GM21526 (cell line): ENCODE measurements at regions not wholly inside any gene's neighbourhood (a gene's known extent, or its start where the extent isn't known, plus 50 kb on each side); places are given as distances from the start of the nearest gene placed in this dataset.

ENCODE experiments used
- ATAC-seq: cut with Tn5 transposase; IDR thresholded peaks from one replicate; pipeline ENCODE4 v1.9.1; 2021; ENCODE audit warnings: moderate library complexity; ENCODE audit not compliant: unreplicated experiment, low FRiP score

GRCh38 chr1:95954585-95954984, 720.6 kb downstream of the RWDD3 start:
- ATAC-seq = no peak

DNA sequence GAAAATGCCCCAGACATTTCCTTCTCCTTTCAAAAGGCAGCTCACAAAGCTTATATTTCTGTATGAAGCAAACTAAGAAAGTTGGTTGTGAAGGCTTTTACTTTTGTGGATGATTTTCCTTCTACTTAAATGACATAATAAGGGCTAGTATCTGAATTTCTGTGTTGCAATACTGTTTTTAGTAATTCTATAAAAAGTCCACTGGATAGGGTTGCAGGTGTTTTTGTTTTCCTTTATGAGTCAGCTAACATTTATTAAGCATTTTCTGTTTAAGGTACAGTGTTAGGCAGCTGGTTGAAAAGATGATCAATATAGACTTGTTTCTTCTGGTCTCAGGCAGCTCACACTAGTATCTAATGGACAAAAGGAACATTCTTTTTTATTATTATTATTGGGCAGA, 722.2 kb downstream of the RWDD3 start:
- ATAC-seq = no peak

- no peak for ATAC-seq
Observed at GRCh38 chr1:95957748-95958147, 723.7 kb downstream of the RWDD3 start.

DNA sequence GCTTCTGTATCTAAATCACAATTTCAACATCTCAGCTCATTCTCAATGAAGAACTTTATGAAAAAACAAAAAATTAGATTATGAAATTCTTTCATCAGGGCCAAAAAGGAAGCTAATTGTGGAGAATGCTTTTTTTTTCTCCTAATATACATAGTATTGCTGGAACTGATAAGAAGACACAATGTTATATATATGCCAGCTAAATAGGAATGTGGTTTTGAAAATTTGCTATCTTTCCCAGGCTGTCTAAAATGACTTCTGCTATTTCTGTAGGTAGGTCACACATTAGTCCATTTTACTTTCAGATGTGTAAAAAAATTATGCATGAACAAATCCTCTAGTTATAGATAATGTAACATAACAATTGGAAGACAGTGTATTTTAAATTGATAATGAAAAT, 732.9 kb downstream of the RWDD3 start:
- ATAC-seq = no peak

DNA sequence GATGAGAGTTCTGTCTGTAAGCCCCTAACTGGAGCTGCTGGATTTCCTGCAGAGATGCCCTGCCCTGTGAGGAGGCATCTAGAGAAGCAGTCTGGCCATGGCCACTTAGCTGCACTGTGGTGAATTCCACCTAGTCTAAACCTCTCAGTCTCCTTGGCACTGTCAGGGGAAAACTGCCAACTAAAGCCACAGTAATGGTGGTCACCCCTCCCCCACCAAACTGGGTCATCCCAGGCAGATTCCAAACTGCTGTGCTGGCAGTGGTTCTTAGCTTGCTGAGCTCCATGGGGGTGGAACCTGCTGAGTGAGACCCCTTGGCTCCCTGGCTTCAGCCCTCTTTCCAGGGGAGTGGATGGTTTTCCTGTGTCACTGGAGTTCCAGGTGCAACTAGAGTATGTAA, 740.6 kb downstream of the RWDD3 start:
- no peak for ATAC-seq

DNA sequence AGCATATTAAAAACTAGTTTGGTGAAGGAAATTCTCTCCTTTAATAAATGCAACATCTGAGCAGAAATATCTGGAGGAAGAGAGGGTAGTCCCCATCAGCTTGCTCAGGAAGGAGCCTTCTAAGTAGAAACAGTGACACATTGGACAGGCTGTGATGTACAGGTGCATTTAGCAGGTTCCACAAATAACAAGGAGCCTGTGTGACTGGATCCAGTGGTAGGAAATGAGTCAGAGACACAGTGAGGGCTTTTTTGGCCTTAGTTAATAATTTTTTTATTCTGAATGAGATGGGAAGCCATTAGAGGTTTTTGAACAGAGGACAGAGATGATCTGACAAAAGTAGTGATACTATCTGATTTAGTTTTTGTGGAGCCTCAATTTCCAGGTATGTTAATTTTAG, 738.9 kb upstream of the PTBP2 start:
- no peak for ATAC-seq

GRCh38 chr1:95983831-95984230, 737.8 kb upstream of the PTBP2 start:
- no peak for ATAC-seq

DNA sequence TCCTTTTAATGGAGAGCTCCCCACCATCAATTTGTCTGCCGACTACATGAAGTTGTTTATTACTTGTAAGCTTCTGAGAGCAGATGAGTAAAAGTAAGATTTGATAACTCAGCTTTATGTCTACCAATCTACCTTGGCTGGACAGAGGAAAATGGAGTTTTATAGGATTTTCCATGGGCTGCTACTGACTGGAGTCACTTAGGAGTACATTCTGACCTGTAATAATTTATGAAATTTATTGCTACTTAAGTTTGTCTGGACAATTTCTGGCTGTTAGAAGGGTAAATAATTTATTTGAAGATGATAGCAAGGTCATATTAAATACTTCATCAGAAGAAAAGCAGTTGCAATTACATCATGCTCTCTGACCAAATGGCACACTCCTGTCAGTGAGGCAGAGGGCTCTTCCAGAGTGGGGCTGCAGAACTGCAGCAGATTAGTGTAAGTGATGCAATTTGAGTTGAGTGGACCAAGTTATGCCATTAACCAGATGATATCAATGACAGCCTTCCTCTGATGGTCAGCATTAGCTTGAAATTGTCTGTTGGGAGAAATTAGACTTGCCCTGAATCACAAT, 736.7 kb upstream of the PTBP2 start:
- ATAC-seq = no peak

DNA sequence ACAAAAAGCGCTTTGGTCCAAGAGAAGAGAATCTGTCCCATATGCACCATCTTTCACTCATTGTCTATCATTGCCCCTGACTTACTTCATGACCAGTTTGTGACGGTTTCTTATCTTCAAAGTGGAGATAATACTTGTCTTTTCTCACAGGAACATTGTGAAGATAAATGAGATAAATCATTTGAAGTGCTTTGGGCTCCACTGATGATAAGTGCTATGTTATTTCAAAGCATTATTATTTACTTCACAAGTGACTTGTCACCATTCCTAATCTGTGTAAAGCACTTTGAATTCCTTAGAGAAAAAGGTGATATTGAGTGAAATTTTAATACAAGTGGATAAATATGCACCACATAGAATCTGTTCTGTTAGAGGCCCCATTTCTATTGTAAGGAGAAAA, 731.6 kb upstream of the PTBP2 start:
- ATAC-seq = no peak

DNA sequence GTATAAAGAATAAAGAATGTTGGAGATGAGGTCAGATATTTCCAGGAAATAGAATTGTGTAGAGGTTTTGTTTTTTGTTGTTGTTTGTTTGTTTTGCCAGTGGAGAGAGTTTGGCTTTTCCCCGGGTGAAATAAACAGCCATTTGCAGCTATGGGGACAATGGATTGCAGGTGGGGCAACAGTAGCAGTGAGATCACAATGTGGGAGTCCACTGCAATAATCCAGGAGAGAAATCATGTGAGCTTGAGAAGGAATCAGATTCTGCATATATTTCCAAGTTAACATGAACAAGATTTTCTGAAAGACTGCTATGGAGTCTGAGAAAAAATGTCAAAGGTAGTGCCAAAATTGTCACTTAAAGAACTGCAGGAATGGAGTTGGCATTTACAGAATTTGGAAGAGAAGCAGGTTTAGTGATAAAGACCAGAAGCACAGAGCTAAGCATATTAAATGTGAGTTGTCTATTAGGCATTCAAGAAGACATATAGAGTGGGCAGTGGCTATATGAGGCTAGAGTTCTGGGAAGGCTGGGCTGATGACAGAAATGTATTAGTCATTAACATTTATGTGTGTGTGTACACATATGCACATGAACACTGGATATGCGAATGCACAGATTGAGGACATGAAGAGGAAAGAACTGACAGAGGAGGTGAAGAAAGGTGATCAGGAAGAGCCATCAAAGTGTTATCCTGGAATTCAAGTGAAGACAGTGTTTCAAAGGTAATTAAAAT, 729.6 kb upstream of the PTBP2 start:
- no peak for ATAC-seq

GRCh38 chr1:95994643-95995042, 726.9 kb upstream of the PTBP2 start:
- no peak for ATAC-seq

GRCh38 chr1:96002201-96002600, 719.4 kb upstream of the PTBP2 start:
- ATAC-seq = no peak

- no peak for ATAC-seq
Observed at GRCh38 chr1:96002969-96003964, 718.3 kb upstream of the PTBP2 start.

DNA sequence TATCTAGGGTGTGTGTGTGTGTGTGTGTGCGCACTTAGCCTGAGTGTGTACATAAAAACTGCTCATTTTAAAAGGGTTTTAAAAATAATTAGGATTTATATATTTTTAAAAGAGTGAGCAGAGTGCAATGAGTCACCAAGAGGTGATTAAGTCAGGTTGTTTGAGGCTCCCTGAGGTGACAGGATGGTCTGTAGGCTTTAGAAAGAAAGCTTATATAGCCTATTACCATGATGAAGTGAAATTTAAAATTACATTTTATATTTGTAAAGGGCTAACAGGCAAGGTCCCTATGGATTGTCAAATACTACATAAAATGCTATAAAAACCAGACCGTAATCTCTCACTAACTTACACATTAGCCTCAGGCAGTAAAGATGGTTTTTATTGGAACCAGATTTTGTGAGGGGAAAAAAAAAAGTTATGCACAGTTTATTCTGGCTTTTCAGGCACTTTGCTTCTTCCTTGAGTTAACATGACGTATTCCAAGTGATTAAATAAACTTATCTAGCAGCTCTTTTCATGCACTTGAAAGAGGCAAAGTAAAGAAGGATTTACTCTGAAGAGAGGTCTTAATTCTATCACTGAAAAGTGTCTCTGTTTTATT, 711.7 kb upstream of the PTBP2 start:
- ATAC-seq = no peak

GRCh38 chr1:96011606-96012005, 710.0 kb upstream of the PTBP2 start:
- no peak for ATAC-seq

DNA sequence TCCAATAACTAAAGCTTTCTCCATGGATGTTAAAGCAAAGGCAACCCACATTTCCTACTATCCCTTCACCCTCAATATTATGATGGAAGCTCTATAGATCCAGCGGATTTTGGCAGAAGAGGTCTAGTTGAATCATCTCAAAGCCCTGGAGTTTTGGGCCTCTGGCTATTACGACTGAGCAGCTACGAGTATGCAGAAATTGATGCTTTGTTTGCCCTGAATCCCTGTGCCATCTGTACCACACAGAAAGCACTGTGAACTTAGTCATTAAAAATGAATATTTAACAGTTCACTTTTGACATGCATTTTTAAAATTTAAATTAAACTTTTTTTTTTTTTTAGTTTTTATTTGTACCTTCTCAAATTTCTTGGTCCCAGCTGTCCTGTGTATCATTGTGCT, 705.4 kb upstream of the PTBP2 start:
- ATAC-seq = no peak

DNA sequence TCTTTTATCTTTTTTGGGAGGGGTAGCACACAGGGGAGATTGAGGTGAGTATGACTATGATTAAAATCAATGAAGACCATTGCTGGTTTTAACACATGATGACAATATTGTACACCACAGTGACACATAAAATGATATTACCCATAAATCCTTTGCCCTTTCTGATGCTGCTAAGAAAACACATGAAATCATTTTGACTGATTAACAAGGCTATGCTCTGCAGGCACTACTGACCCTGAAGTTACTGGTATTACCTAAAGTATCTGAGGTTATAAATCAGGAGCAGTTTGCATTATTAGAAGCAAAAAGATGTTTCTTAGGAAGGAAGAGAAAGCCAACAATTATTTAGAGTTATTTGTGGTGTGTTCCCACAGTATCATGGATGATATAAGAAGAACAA, 701.2 kb upstream of the PTBP2 start:
- no peak for ATAC-seq

- no peak for ATAC-seq
Observed at GRCh38 chr1:96025062-96025461, 696.5 kb upstream of the PTBP2 start.

- no peak for ATAC-seq
Observed at GRCh38 chr1:96028071-96028470, 693.5 kb upstream of the PTBP2 start.

GRCh38 chr1:96030312-96030711, 691.3 kb upstream of the PTBP2 start:
- no peak for ATAC-seq

- ATAC-seq = no peak
Observed at GRCh38 chr1:96034006-96034405, 687.6 kb upstream of the PTBP2 start.
